AG04450 (cell line): ENCODE measurements at regions not wholly inside any gene's neighbourhood (a gene's known extent, or its start where the extent isn't known, plus 50 kb on each side); places are given as distances from the start of the nearest gene placed in this dataset.

Experiments
- CTCF ChIA-PET: fragments of 300-600, 350-600 bp; formaldehyde crosslinking; extraction: SDS; loops from one replicate; lab custom pipeline; 2022; ENCODE audit warnings: antibody characterized with exemption, inconsistent platforms; lab: Charles Lee
- POLR2A ChIA-PET: fragments of 350-600 bp; formaldehyde crosslinking; extraction: SDS; loops from one replicate; lab custom pipeline; 2021; ENCODE audit warnings: antibody characterized with exemption, inconsistent platforms; lab: Yijun Ruan, JAX
- DNase-seq: peaks from one replicate; pipeline ENCODE4 v3.0.0-alpha.2; 2011; ENCODE audit warnings: low read depth, low spot score
- H3K27ac ChIP-seq: one replicate; pipeline ENCODE4 v1.5.1; 2012; ENCODE audit warnings: low read depth, low read length, control low read depth
- H3K27me3 ChIP-seq: one replicate; pipeline ENCODE4 v1.6.0; 2012; ENCODE audit warnings: low read length; ENCODE audit not compliant: control insufficient read depth, insufficient read depth
- H3K4me3 ChIP-seq: 2 replicates; pipeline ENCODE4 v1.5.1; 2011; ENCODE audit warnings: mild to moderate bottlenecking, low read depth, low read length, control low read depth
- H3K9me3 ChIP-seq: 2 replicates; pipeline ENCODE4 v1.5.1; 2012; ENCODE audit warnings: low read length; ENCODE audit not compliant: control insufficient read depth, insufficient read depth
- CTCF ChIP-seq: IDR thresholded peaks from 2 replicates; pipeline ENCODE4 v1.5.1; 2011; ENCODE audit warnings: low read depth, low read length, control low read depth, inconsistent platforms

DNA sequence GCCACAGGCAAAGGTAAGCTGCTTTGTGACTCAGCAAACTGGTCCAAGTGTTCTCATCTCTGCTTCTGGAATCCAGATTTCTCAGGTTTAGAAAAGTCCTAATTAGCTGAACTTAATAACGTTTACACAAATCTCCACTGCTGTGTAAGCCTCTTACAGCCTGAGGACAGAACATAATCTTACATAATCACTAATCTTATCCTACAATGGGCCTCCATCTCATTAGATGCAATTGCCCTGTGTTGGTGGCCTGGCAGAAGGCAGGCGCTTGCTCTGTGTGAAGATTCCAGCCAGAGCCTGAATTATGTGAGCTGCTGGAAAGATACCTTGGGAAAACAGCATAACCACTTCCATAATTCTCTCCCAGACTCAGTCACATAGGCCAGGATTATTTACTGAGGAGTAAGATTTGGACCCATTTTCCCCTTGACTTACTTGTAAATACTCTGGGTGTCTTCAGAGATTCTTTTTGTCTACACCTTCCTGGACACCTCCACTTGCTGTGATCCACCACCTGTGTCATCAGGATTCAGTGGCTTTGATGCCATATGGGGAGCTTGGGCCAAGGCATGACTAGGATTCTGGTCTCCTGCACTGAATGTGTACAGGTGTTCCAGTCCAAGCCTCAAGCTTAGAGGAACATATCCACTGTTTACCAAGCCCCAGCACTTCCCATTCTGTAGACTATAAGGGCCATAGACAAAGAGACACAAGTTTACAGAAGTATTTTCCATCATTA, 104.4 kb downstream of the C6orf118 start:
- TF ChIP-seq CTCF, result no peak
- peaks cover 19% of the 10 kb centered on the region for H3K9me3 ChIP-seq
- CTCF ChIA-PET, result no interaction called here
- no peak overlapping the region for H3K4me3 ChIP-seq
- H3K27me3 ChIP-seq, result no peaks in the 10 kb centered on the region
- H3K27ac ChIP-seq, result no peak overlapping the region
- POLR2A ChIA-PET, result no interaction called here
- no peak for DNase-seq

GRCh38 chr6:165200178-165200577, 109.2 kb downstream of the C6orf118 start:
- POLR2A ChIA-PET, result no interaction called here
- TF ChIP-seq CTCF, result no peak
- no peaks in the 10 kb centered on the region for H3K27me3 ChIP-seq
- CTCF ChIA-PET, result no interaction called here
- DNase-seq, result no peak
- H3K9me3 ChIP-seq, result peaks cover 12% of the 10 kb centered on the region
- no peak overlapping the region for H3K4me3 ChIP-seq
- no peak overlapping the region for H3K27ac ChIP-seq

- H3K9me3 ChIP-seq, result peaks cover 14% of the 10 kb centered on the region
- TF ChIP-seq CTCF, result no peak
- CTCF ChIA-PET, result no interaction called here
Observed at GRCh38 chr6:165191461-165191860, 117.9 kb downstream of the C6orf118 start.

GRCh38 chr6:165186441-165187205, 122.8 kb downstream of the C6orf118 start:
- POLR2A ChIA-PET, result no interaction called here
- no peak for DNase-seq
- Histone ChIP-seq H3K9me3 (peaks cover 32% of the 10 kb centered on the region), H3K27me3 (no peaks in the 10 kb centered on the region), H3K4me3 (no peak overlapping the region), H3K27ac (no peak overlapping the region)
- no peak for TF ChIP-seq CTCF
- CTCF ChIA-PET, result no interaction called here

More at GRCh38 chr6:165191461-165191860, 117.9 kb downstream of the C6orf118 start:
- no peak overlapping the region for H3K27ac ChIP-seq
- no peak for DNase-seq
- POLR2A ChIA-PET, result no interaction called here
- H3K27me3 ChIP-seq, result no peaks in the 10 kb centered on the region
- H3K4me3 ChIP-seq, result no peak overlapping the region

DNA sequence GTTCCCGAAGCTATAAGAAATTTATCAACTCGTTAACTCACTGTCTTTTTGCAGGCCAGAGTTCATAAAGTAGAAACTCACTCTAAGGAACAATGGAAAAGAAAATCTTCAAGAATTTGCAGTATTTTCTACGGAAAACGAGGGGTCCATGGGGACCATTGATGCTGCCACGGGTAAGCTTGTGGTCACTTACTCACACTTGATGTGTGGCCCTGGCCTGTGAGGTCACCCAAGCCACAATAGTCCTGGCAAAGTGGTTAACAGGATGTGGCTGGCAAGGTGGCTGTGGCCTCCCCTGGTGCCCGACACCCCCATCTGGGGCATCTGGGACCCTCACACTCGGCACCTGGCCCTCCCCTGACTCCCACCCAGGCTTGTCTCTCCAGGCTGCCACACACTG, 123.4 kb downstream of the C6orf118 start:
- H3K4me3 ChIP-seq, result no peak overlapping the region
- DNase-seq, result no peak
- ChIA-PET CTCF (no interaction called here), POLR2A (no interaction called here)
- H3K9me3 ChIP-seq, result peaks cover 32% of the 10 kb centered on the region
- no peak overlapping the region for H3K27ac ChIP-seq
- no peak for TF ChIP-seq CTCF
- no peaks in the 10 kb centered on the region for H3K27me3 ChIP-seq
